Muscle layer of duodenum (tissue), 2 donors: ENCODE measurements at regions not wholly inside any gene's neighbourhood (a gene's known extent, or its start where the extent isn't known, plus 50 kb on each side); places are given as distances from the start of the nearest gene placed in this dataset.
"Not testable (repeated sequence)": the region's sequence is repeated elsewhere in the genome, so short reads cannot be mapped to it uniquely, and the experiment has no call there.

Experiments used
- H3K27ac ChIP-seq: one replicate; pipeline ENCODE4 v1.7.0; 2013; ENCODE audit warnings: mild to moderate bottlenecking, low read length
- H3K27me3 ChIP-seq: one replicate; pipeline ENCODE4 v1.7.0; 2013; ENCODE audit warnings: low read depth, mild to moderate bottlenecking, control low read depth, low read length
- H3K36me3 ChIP-seq, 2 donors: one replicate each; pipeline ENCODE4 v1.7.0; 2013; ENCODE audit warnings: low read length in 2 of 2, control low read depth in 1 of 2, mild to moderate bottlenecking in 1 of 2; ENCODE audit not compliant: insufficient read depth in 2 of 2, control insufficient read depth in 1 of 2
- H3K4me1 ChIP-seq, 2 donors: one replicate each; pipeline ENCODE4 v1.7.0; 2013; ENCODE audit warnings: low read length in 2 of 2, mild to moderate bottlenecking in 2 of 2, control low read depth in 1 of 2, moderate library complexity in 1 of 2; ENCODE audit not compliant: insufficient read depth in 2 of 2, control insufficient read depth in 1 of 2
- H3K4me3 ChIP-seq, 2 donors: one replicate each; pipeline ENCODE4 v1.7.0; 2013; ENCODE audit warnings: low read length in 2 of 2, low read depth in 1 of 2, mild to moderate bottlenecking in 1 of 2
- H3K9me3 ChIP-seq, 2 donors: one replicate each; pipeline ENCODE4 v1.7.0; 2013; ENCODE audit warnings: low read length in 2 of 2, control low read depth in 1 of 2, mild to moderate bottlenecking in 1 of 2; ENCODE audit not compliant: control insufficient read depth in 1 of 2
- donor health status: healthy.

GRCh38 chr3:24545887-24546286, 51.2 kb upstream of the THRB start:
- Histone ChIP-seq H3K27ac (no peak overlapping the region), H3K27me3 (no peaks in the 10 kb centered on the region), H3K4me3 (no peak overlapping the region), H3K36me3 (no peaks in the 10 kb centered on the region), H3K4me1 (no peaks in the 10 kb centered on the region), H3K9me3 (no peaks in the 10 kb centered on the region)

- H3K36me3 ChIP-seq = no peaks in the 10 kb centered on the region
- no peaks in the 10 kb centered on the region for H3K27me3 ChIP-seq
- no peaks in the 10 kb centered on the region for H3K9me3 ChIP-seq
- H3K4me3 ChIP-seq = no peak overlapping the region
- no peak overlapping the region for H3K27ac ChIP-seq
- H3K4me1 ChIP-seq = no peaks in the 10 kb centered on the region
Observed at GRCh38 chr3:24548278-24548677, 53.6 kb upstream of the THRB start.

GRCh38 chr3:24550588-24550987, 55.9 kb upstream of the THRB start:
- H3K36me3 ChIP-seq = no peaks in the 10 kb centered on the region
- no peak overlapping the region for H3K27ac ChIP-seq
- no peak overlapping the region for H3K4me3 ChIP-seq
- H3K9me3 ChIP-seq = no peaks in the 10 kb centered on the region
- H3K4me1 ChIP-seq = no peaks in the 10 kb centered on the region
- no peaks in the 10 kb centered on the region for H3K27me3 ChIP-seq

GRCh38 chr3:24551626-24552025, 57.0 kb upstream of the THRB start:
- no peaks in the 10 kb centered on the region for H3K9me3 ChIP-seq
- H3K36me3 ChIP-seq = no peaks in the 10 kb centered on the region
- no peak overlapping the region for H3K4me3 ChIP-seq
- H3K27ac ChIP-seq = no peak overlapping the region
- H3K4me1 ChIP-seq = no peaks in the 10 kb centered on the region
- H3K27me3 ChIP-seq = no peaks in the 10 kb centered on the region

- no peak overlapping the region for H3K27ac ChIP-seq
- H3K4me3 ChIP-seq = no peak overlapping the region
- peaks cover 0 to 4% of the 10 kb centered on the region in 2 donors for H3K9me3 ChIP-seq
- no peaks in the 10 kb centered on the region for H3K36me3 ChIP-seq
- no peaks in the 10 kb centered on the region for H3K27me3 ChIP-seq
- H3K4me1 ChIP-seq = no peaks in the 10 kb centered on the region
Observed at GRCh38 chr3:24562895-24563294, 68.2 kb upstream of the THRB start.

GRCh38 chr3:24565053-24565452, 70.4 kb upstream of the THRB start:
- H3K4me1 ChIP-seq = no peaks in the 10 kb centered on the region
- H3K9me3 ChIP-seq = peaks cover 0 to 4% of the 10 kb centered on the region in 2 donors
- no peaks in the 10 kb centered on the region for H3K27me3 ChIP-seq
- no peak overlapping the region for H3K27ac ChIP-seq
- no peaks in the 10 kb centered on the region for H3K36me3 ChIP-seq
- H3K4me3 ChIP-seq = no peak overlapping the region

- no peaks in the 10 kb centered on the region for H3K27me3 ChIP-seq
- H3K36me3 ChIP-seq = no peaks in the 10 kb centered on the region
- peaks cover 0 to 4% of the 10 kb centered on the region in 2 donors for H3K9me3 ChIP-seq
- no peak overlapping the region for H3K4me3 ChIP-seq
- no peak overlapping the region for H3K27ac ChIP-seq
- H3K4me1 ChIP-seq = no peaks in the 10 kb centered on the region
Observed at GRCh38 chr3:24565656-24566055, 71.0 kb upstream of the THRB start.

GRCh38 chr3:24566927-24567326, 72.3 kb upstream of the THRB start:
- Histone ChIP-seq H3K27ac (no peak overlapping the region), H3K4me1 (no peaks in the 10 kb centered on the region), H3K4me3 (no peak overlapping the region), H3K36me3 (no peaks in the 10 kb centered on the region), H3K27me3 (no peaks in the 10 kb centered on the region), H3K9me3 (peaks cover 0 to 4% of the 10 kb centered on the region in 2 donors)

- not testable (repeated sequence) for H3K27me3 ChIP-seq
Observed at GRCh38 chr3:24572409-24572808, 77.8 kb upstream of the THRB start.

GRCh38 chr3:24573576-24573975, 78.9 kb upstream of the THRB start:
- Histone ChIP-seq H3K27me3 (no peaks in the 10 kb centered on the region), H3K36me3 (no peaks in the 10 kb centered on the region), H3K4me3 (no peak overlapping the region), H3K4me1 (no peaks in the 10 kb centered on the region), H3K9me3 (no peaks in the 10 kb centered on the region), H3K27ac (no peak overlapping the region)

More at GRCh38 chr3:24572409-24572808, 77.8 kb upstream of the THRB start:
- H3K36me3 ChIP-seq, H3K4me1 ChIP-seq, H3K9me3 ChIP-seq, H3K27ac ChIP-seq, H3K4me3 ChIP-seq: not testable (repeated sequence)

- Histone ChIP-seq H3K9me3 (no peaks in the 10 kb centered on the region), H3K4me3 (no peak overlapping the region), H3K4me1 (no peaks in the 10 kb centered on the region), H3K36me3 (no peaks in the 10 kb centered on the region), H3K27ac (no peak overlapping the region), H3K27me3 (no peaks in the 10 kb centered on the region)
Observed at GRCh38 chr3:24578324-24578723, 83.7 kb upstream of the THRB start.

GRCh38 chr3:24578951-24579421, 84.3 kb upstream of the THRB start:
- no peaks in the 10 kb centered on the region for H3K4me1 ChIP-seq
- H3K4me3 ChIP-seq = no peak overlapping the region

More at GRCh38 chr3:24578951-24579421, 84.3 kb upstream of the THRB start:
- Histone ChIP-seq H3K27ac (no peak overlapping the region), H3K9me3 (no peaks in the 10 kb centered on the region), H3K27me3 (no peaks in the 10 kb centered on the region), H3K36me3 (no peaks in the 10 kb centered on the region)
